HEK293 (cell line): ENCODE measurements at regions not wholly inside any gene's neighbourhood (a gene's known extent, or its start where the extent isn't known, plus 50 kb on each side); places are given as distances from the start of the nearest gene placed in this dataset.

Experiments
- CTCF ChIA-PET: fragments of 350-600 bp; formaldehyde crosslinking; extraction: SDS; loops from one replicate; lab custom pipeline; 2021; ENCODE audit warnings: antibody characterized with exemption; lab: Yijun Ruan, JAX
- POLR2A ChIA-PET: fragments of 300-600 bp; formaldehyde crosslinking; extraction: SDS; loops from one replicate; lab custom pipeline; 2020; ENCODE audit warnings: antibody characterized with exemption, inconsistent platforms; lab: Yijun Ruan, JAX
- H3K27ac ChIP-seq: fragments of 200-500 bp; sonication (Bioruptor generic); 2 replicates; pipeline ENCODE4 v1.5.1; 2014; ENCODE audit warnings: low read depth, low read length, control low read depth, inconsistent platforms; ENCODE audit errors: extremely low read depth
- H3K36me3 ChIP-seq, 2 experiments: fragments of 200-500 bp in 1 of 2; sonication (Bioruptor generic) in 1 of 2; 1 replicate in 1 of 2; 2 replicates in 1 of 2; pipeline ENCODE4 v1.5.1; 2014 to 2017; ENCODE audit warnings: inconsistent platforms in 2 of 2, low read length in 2 of 2; ENCODE audit not compliant: control insufficient read depth in 2 of 2, insufficient read depth in 1 of 2
- H3K4me1 ChIP-seq: fragments of 200-500 bp; sonication (Bioruptor generic); 2 replicates; pipeline ENCODE4 v1.5.1; 2014; ENCODE audit warnings: mild to moderate bottlenecking, low read length, inconsistent platforms; ENCODE audit not compliant: control insufficient read depth, insufficient read depth
- H3K4me3 ChIP-seq: 2 replicates; pipeline ENCODE4 v1.5.1; 2011; ENCODE audit warnings: low read depth, mild to moderate bottlenecking, control low read depth, low read length, moderate library complexity
- H3K9me3 ChIP-seq: fragments of 200-500 bp; sonication (Bioruptor generic); 2 replicates; pipeline ENCODE4 v1.5.1; 2014; ENCODE audit warnings: low read depth, low read length, inconsistent platforms; ENCODE audit not compliant: control insufficient read depth, insufficient read depth
- CTCF ChIP-seq: fragments of 450-650 bp; formaldehyde crosslinking; IDR thresholded peaks from 2 replicates; pipeline ENCODE4 v1.5.1; 2016; ENCODE audit warnings: missing biosample characterization, missing genetic modification characterization
- KLF17 ChIP-seq: fragments of 450-650 bp; formaldehyde crosslinking; IDR thresholded peaks from 2 replicates; pipeline ENCODE4 v1.5.1; 2016; ENCODE audit warnings: missing biosample characterization, missing genetic modification characterization
- MYNN ChIP-seq: fragments of 450-650 bp; formaldehyde crosslinking; IDR thresholded peaks from 2 replicates; pipeline ENCODE4 v1.5.1; 2016; ENCODE audit warnings: missing biosample characterization, missing genetic modification characterization, borderline replicate concordance
- SCRT1 ChIP-seq: fragments of 450-650 bp; formaldehyde crosslinking; IDR thresholded peaks from 2 replicates; pipeline ENCODE4 v1.5.1; 2016; ENCODE audit warnings: missing biosample characterization, missing genetic modification characterization, borderline replicate concordance
- SP7 ChIP-seq: fragments of 450-650 bp; formaldehyde crosslinking; IDR thresholded peaks from 2 replicates; pipeline ENCODE4 v1.5.1; 2016; ENCODE audit warnings: missing biosample characterization, missing genetic modification characterization
- ZBTB17 ChIP-seq: fragments of 450-650 bp; formaldehyde crosslinking; IDR thresholded peaks from 2 replicates; pipeline ENCODE4 v1.5.1; 2016; ENCODE audit warnings: missing biosample characterization, missing genetic modification characterization
- ZBTB7A ChIP-seq: fragments of 450-650 bp; formaldehyde crosslinking; IDR thresholded peaks from 2 replicates; pipeline ENCODE4 v1.5.1; 2016; ENCODE audit warnings: low read depth, missing biosample characterization, missing genetic modification characterization
- ZFP3 ChIP-seq: fragments of 450-650 bp; formaldehyde crosslinking; IDR thresholded peaks from 2 replicates; pipeline ENCODE4 v1.5.1; 2016; ENCODE audit warnings: low read depth, missing biosample characterization, missing genetic modification characterization
- ZNF10 ChIP-seq: fragments of 450-650 bp; formaldehyde crosslinking; IDR thresholded peaks from 2 replicates; pipeline ENCODE4 v1.5.1; 2017; ENCODE audit warnings: missing biosample characterization, missing genetic modification characterization
- ZNF133 ChIP-seq: fragments of 450-650 bp; formaldehyde crosslinking; IDR thresholded peaks from 2 replicates; pipeline ENCODE4 v1.5.1; 2016; ENCODE audit warnings: missing biosample characterization, missing genetic modification characterization
- ZNF155 ChIP-seq: fragments of 450-650 bp; formaldehyde crosslinking; IDR thresholded peaks from 2 replicates; pipeline ENCODE4 v1.5.1; 2016; ENCODE audit warnings: missing biosample characterization, missing genetic modification characterization
- ZNF302 ChIP-seq: fragments of 450-650 bp; formaldehyde crosslinking; IDR thresholded peaks from 2 replicates; pipeline ENCODE4 v1.5.1; 2016; ENCODE audit warnings: missing biosample characterization, missing genetic modification characterization, low read depth
- ZNF404 ChIP-seq: fragments of 450-650 bp; formaldehyde crosslinking; IDR thresholded peaks from 2 replicates; pipeline ENCODE4 v1.5.1; 2017; ENCODE audit warnings: missing biosample characterization, missing genetic modification characterization
- ZNF423 ChIP-seq: fragments of 450-650 bp; formaldehyde crosslinking; IDR thresholded peaks from 2 replicates; pipeline ENCODE4 v1.5.1; 2016; ENCODE audit warnings: missing biosample characterization, missing genetic modification characterization
- ZNF48 ChIP-seq: fragments of 450-650 bp; formaldehyde crosslinking; IDR thresholded peaks from 2 replicates; pipeline ENCODE4 v1.5.1; 2016; ENCODE audit warnings: missing biosample characterization, missing genetic modification characterization
- ZNF518A ChIP-seq: fragments of 450-650 bp; formaldehyde crosslinking; conservative IDR thresholded peaks from 2 replicates; pipeline ENCODE4 v1.5.1; 2016; ENCODE audit warnings: low read depth, missing biosample characterization, missing genetic modification characterization
- ZNF580 ChIP-seq: fragments of 450-650 bp; formaldehyde crosslinking; IDR thresholded peaks from 2 replicates; pipeline ENCODE4 v1.5.1; 2016; ENCODE audit warnings: missing biosample characterization, missing genetic modification characterization
- ZNF645 ChIP-seq: fragments of 450-650 bp; formaldehyde crosslinking; IDR thresholded peaks from 2 replicates; pipeline ENCODE4; 2016; ENCODE audit warnings: missing biosample characterization, missing genetic modification characterization
- ZNF707 ChIP-seq: fragments of 450-650 bp; formaldehyde crosslinking; IDR thresholded peaks from 2 replicates; pipeline ENCODE4 v1.5.1; 2016; ENCODE audit warnings: missing biosample characterization, missing genetic modification characterization
- ZNF76 ChIP-seq: fragments of 450-650 bp; formaldehyde crosslinking; IDR thresholded peaks from 2 replicates; pipeline ENCODE4; 2016; ENCODE audit warnings: low read depth, missing biosample characterization, missing genetic modification characterization, borderline replicate concordance
- ZNF776 ChIP-seq: fragments of 450-650 bp; formaldehyde crosslinking; IDR thresholded peaks from 2 replicates; pipeline ENCODE4 v1.5.0; 2017; ENCODE audit warnings: missing biosample characterization, missing genetic modification characterization, borderline replicate concordance
- ZSCAN4 ChIP-seq: fragments of 450-650 bp; formaldehyde crosslinking; IDR thresholded peaks from 2 replicates; pipeline ENCODE4 v1.5.1; 2017; ENCODE audit warnings: missing biosample characterization, missing genetic modification characterization

- TF ChIP-seq ZNF10, result no peak
- no peak for TF ChIP-seq ZNF155 (tag by site-specific recombination)
- no peak for TF ChIP-seq ZNF423 (tag by site-specific recombination)
- no peak for TF ChIP-seq ZNF580
- TF ChIP-seq ZFP3 (tag by site-specific recombination), result no peak
- TF ChIP-seq ZNF776 (tag by site-specific recombination), result no peak
- TF ChIP-seq, all 188 proteins: peak for 0
Measured at GRCh38 chr16:79897104-79897452, 296.5 kb upstream of the MAF start (continued).

- H3K4me3 ChIP-seq, result no peak overlapping the region
- H3K27ac ChIP-seq, result no peak overlapping the region
- no peaks in the 10 kb centered on the region for H3K4me1 ChIP-seq
- H3K36me3 ChIP-seq, result no peaks in the 10 kb centered on the region
- CTCF ChIA-PET, result no interaction called here
- POLR2A ChIA-PET, result no interaction called here
- TF ChIP-seq MYNN (tag by site-specific recombination), result no peak
- no peak for TF ChIP-seq CTCF (tag by site-specific recombination)
- no peak for TF ChIP-seq SP7 (tag by site-specific recombination)
- TF ChIP-seq ZNF645 (tag by site-specific recombination), result no peak
- no peak for TF ChIP-seq ZBTB7A
- no peak for TF ChIP-seq ZNF48 (tag by site-specific recombination)
- no peak for TF ChIP-seq ZBTB17 (tag by site-specific recombination)
- TF ChIP-seq, all 188 proteins: peak for 0
- no peaks in the 10 kb centered on the region for H3K9me3 ChIP-seq
Measured at GRCh38 chr16:79895917-79896203, 295.3 kb upstream of the MAF start.

- no peak overlapping the region for H3K27ac ChIP-seq
- no peaks in the 10 kb centered on the region for H3K36me3 ChIP-seq
- TF ChIP-seq ZNF707 (tag by site-specific recombination) (no peak), ZNF302 (no peak), ZSCAN4 (no peak), ZNF76 (tag by site-specific recombination) (no peak), KLF17 (tag by site-specific recombination) (no peak), ZNF518A (tag by site-specific recombination) (no peak), ZNF404 (tag by site-specific recombination) (no peak), ZNF133 (tag by site-specific recombination) (no peak), SCRT1 (tag by site-specific recombination) (no peak)
- TF ChIP-seq, all 188 proteins: peak for 0
- H3K4me3 ChIP-seq, result no peak overlapping the region
- no peaks in the 10 kb centered on the region for H3K9me3 ChIP-seq
- ChIA-PET POLR2A (no interaction called here), CTCF (no interaction called here)
- H3K4me1 ChIP-seq, result no peaks in the 10 kb centered on the region
Measured at GRCh38 chr16:79895053-79895916, 294.7 kb upstream of the MAF start.
